GM12892 (cell line): ENCODE measurements at regions not wholly inside any gene's neighbourhood (a gene's known extent, or its start where the extent isn't known, plus 50 kb on each side); places are given as distances from the start of the nearest gene placed in this dataset.

ENCODE experiments used
- POLR2A ChIP-seq: IDR thresholded peaks from 2 replicates; pipeline ENCODE4 v1.6.1; 2011; ENCODE audit warnings: low read depth, low read length, control low read depth
- POLR2AphosphoS5 ChIP-seq: IDR thresholded peaks from 2 replicates; pipeline ENCODE4 v1.6.1; 2011; ENCODE audit warnings: low read depth, low read length, control low read depth
- TAF1 ChIP-seq: IDR thresholded peaks from 2 replicates; pipeline ENCODE4 v1.6.1; 2011; ENCODE audit warnings: low read depth, mild to moderate bottlenecking, control low read depth, low read length, borderline replicate concordance

- TF ChIP-seq TAF1 (no peak), POLR2A (no peak), POLR2AphosphoS5 (no peak)
Observed at GRCh38 chr6:1040393-1040792, 271.5 kb upstream of the FOXQ1 start.
